Stimulated activated CD4-positive, alpha-beta T cell treated with anti-CD3 and anti-CD28 coated beads, Interleukin-1b, Interleukin-23, amount 100 ng/mL, for 1 hour (primary cell): ENCODE measurements at regions not wholly inside any gene's neighbourhood (a gene's known extent, or its start where the extent isn't known, plus 50 kb on each side); places are given as distances from the start of the nearest gene placed in this dataset.

ENCODE experiments used
- DNase-seq, 2 donors: peaks; one replicate each; pipeline ENCODE4 v3.0.0-alpha.2; 2020; ENCODE audit warnings: low read depth in 2 of 2

DNA sequence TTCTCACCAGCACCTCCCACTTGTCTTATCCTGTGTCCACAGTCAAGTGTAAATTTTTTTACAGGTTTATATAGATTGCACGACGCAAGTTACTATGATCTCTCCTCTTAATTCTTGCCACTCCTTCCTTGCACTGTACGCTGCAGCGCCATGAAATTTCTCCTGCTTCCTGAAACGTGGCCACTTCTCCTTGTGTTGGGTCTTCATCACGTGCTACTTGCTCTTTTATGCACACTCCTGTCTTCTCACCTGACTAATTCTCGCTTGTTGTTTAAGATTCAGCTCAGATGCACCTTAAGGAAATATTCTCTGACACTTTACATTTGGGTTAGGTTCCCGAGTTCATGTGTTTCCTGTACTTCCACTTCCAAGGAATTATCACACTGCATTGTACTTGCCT lies 76.5 kb upstream of the ODAD2 start:
- no peak for DNase-seq

DNA sequence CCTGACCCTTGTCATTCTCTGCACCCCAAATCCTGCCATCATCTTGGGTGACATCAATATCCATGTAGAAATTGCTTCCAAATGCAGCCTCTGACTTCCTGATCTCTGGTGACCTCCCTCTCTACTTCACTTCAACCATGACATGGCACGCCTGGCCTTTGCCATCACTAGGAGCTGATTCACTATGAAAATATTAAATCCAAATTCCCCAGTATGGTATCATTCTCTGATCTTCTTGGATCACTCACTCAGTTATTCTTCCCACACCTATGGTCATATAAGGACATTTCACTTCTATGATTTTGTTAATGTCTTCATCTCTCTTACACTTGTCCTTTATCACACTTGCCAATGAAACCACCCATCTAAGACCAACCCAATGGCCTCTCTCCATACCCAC lies 73.7 kb upstream of the ODAD2 start:
- no peak for DNase-seq

DNA sequence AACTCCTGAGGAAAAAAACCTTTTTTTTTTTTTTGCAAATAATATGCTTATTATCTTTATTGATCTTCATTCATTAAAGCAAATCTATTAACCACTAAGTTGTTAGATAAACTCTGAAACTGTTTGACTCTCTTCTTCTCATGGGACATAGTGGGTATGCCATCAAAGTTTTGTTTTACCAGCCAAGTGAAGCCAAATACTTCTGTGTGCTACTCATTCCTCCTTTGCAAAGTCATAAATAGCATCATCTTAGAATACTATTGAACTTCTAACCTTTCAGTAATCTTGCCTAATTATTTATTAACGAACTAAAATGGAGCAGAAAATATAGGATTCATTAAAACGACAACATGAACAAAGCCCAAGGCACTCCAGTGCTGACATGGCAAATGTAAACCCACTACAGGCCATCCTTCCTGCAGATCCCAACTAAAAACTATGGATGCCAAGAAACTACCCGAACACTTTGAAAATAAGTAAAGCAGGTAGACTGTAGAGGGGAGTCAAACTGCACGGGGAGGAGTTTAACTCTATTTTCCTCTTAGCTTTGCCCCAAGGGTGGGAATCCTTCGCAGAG lies 61.2 kb upstream of the ODAD2 start:
- DNase-seq, result no peak

DNA sequence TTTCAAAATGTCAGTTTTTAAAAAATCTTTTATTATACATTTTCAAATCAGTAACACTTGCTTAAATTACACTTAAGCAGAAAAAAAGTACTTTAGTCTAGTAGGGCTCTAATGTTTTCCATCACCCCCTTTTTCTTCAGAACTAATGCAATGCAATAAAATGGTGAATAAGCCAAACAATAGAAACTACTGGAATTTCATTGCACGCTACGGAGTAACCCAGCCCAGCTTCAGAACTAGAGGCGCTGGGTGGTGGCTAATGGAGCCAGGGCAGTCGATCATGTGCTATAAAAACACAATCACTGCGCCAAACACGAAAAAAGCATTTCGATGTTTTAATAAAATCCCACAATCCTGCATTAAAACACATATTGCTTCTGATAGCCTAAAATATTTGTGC lies 59.9 kb upstream of the ODAD2 start:
- DNase-seq, result no peak

DNA sequence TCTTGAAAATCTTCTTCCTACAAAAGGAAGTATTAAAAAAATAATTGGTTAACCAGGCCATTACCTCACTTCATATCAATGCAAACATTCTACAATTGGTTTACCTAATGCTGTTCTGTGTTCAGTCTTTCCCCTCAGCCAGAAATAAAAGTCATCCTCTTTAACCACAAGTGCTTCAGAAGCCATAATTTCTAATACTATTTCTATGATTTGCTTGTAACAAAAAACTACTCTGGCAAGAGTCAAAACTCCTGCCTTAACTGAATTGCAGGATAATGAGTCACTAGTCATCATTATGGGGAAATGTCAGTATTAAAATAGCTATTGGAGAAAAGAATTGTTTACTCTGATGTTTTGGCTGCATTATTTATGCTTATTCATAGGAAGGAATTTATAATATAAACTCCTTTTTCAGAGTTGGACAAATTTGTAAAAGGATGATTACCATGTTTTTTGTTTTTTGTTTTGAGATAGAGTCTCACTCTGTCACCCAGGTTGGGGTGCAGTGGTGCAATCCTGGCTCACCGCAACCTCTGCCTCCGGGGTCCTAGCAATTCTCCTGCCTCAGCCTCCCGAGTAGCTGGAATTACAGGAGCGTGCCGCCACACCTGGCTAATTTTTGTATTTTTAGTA lies 55.5 kb upstream of the ODAD2 start:
- no peak for DNase-seq

DNA sequence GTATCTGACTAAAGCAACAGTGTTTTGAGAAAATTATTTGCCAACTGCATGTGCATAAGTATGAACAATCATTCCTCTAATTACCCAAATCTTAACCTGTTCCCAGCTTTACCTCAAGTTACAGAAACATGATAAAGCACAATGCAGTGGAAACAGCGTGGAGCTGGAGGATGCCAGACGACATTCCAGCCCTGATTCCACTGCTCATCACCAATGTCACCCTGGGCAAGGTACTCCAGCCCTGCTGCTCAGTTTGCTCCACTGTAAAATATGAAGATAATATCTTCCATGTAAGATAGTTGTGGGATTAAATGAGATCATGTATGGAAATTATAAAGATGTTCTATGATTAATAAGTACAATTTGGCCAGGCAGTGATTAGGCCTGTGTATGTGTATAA lies 50.4 kb upstream of the ODAD2 start:
- DNase-seq, result no peak
